ENCODE measurements at regions not wholly inside any gene's neighbourhood (a gene's known extent, or its start where the extent isn't known, plus 50 kb on each side); places are given as distances from the start of the nearest gene placed in this dataset.

- no peak; the same call in 1 of the 2 replicates for TF ChIP-seq CTCF (IDR thresholded peaks at IDR 0.05)
- TF ChIP-seq ZFX (IDR thresholded peaks at IDR 0.05; ENCODE audit: borderline replicate concordance): no peak
Observed at GRCh38 chr2:71933467-71934319, 214.0 kb downstream of the CYP26B1 start.
